ENCODE measurements at regions not wholly inside any gene's neighbourhood (a gene's known extent, or its start where the extent isn't known, plus 50 kb on each side); places are given as distances from the start of the nearest gene placed in this dataset.

- H3K4me2 ChIP-seq (ENCODE audit: low read length) = no peak overlapping the region
- H3K36me3 ChIP-seq (replicated peaks; ENCODE audit: low read depth, low read length) = no peaks in the 10 kb centered on the region
- H3K27me3 ChIP-seq (ENCODE audit: low read depth, low read length) = no peaks in the 10 kb centered on the region
- 0 out of 2 replicates have a peak, but pooled peaks cover 3% of the 10 kb centered on the region for H3K9me3 ChIP-seq (ENCODE audit: insufficient read depth, low read length)
- H3K9ac ChIP-seq (ENCODE audit: low read length) = no peak overlapping the region
- H3K27ac ChIP-seq (ENCODE audit: low read length) = no peak overlapping the region
- H3K79me2 ChIP-seq (ENCODE audit: low read length) = no peaks in the 10 kb centered on the region
- no peak for TF ChIP-seq EZH2phosphoT487 (IDR thresholded peaks at IDR 0.05; ENCODE audit: low read depth)
- TF ChIP-seq, protein P1, sequence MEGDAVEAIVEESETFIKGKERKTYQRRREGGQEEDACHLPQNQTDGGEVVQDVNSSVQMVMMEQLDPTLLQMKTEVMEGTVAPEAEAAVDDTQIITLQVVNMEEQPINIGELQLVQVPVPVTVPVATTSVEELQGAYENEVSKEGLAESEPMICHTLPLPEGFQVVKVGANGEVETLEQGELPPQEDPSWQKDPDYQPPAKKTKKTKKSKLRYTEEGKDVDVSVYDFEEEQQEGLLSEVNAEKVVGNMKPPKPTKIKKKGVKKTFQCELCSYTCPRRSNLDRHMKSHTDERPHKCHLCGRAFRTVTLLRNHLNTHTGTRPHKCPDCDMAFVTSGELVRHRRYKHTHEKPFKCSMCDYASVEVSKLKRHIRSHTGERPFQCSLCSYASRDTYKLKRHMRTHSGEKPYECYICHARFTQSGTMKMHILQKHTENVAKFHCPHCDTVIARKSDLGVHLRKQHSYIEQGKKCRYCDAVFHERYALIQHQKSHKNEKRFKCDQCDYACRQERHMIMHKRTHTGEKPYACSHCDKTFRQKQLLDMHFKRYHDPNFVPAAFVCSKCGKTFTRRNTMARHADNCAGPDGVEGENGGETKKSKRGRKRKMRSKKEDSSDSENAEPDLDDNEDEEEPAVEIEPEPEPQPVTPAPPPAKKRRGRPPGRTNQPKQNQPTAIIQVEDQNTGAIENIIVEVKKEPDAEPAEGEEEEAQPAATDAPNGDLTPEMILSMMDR (IDR thresholded peaks at IDR 0.05; ENCODE audit: low read depth, low read length) = no peak
- no peaks in the 10 kb centered on the region for H4K20me1 ChIP-seq (ENCODE audit: insufficient read depth, low read length)
- no peak overlapping the region for H3K4me3 ChIP-seq (ENCODE audit: low read length)
- no peaks in the 10 kb centered on the region for H3K4me1 ChIP-seq (ENCODE audit: low read length)
- peak overlapping the region; percentile 27; the same call in 1 of the 2 replicates for H2AFZ ChIP-seq (ENCODE audit: low read depth, low read length)
Measured at GRCh38 chr18:68438983-68439382, 275.9 kb downstream of the TMX3 start.

DNA sequence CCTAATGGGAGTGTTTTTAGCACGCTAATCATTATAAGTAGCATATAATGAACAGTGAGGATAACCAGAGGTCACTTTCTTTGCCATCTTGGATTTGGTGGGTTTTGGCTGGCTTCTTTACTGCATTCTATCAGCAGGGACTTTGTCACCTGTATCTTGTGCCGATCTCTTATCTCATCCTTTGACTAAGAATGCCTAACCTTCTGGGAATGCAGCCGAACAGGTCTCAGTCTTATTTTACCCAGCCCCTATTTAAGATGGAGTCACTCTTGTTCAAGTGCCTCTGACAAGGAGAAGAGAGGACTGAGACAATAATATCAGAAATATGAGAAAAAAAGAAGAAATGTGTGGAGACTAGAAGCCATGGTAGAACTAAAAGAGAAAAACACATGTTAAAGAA is 276.4 kb downstream of the TMX3 start:
- Histone ChIP-seq H3K27me3 (ENCODE audit: low read depth, low read length) (no peaks in the 10 kb centered on the region), H3K4me3 (ENCODE audit: low read length) (no peak overlapping the region), H3K4me2 (ENCODE audit: low read length) (no peak overlapping the region), H3K36me3 (replicated peaks; ENCODE audit: low read depth, low read length) (no peaks in the 10 kb centered on the region), H3K4me1 (ENCODE audit: low read length) (no peaks in the 10 kb centered on the region), H3K27ac (ENCODE audit: low read length) (no peak overlapping the region), H3K9ac (ENCODE audit: low read length) (no peak overlapping the region), H2AFZ (ENCODE audit: low read depth, low read length) (no peak overlapping the region), H3K79me2 (ENCODE audit: low read length) (no peaks in the 10 kb centered on the region), H3K9me3 (ENCODE audit: insufficient read depth, low read length) (0 out of 2 replicates have a peak, but pooled peaks cover 3% of the 10 kb centered on the region), H4K20me1 (ENCODE audit: insufficient read depth, low read length) (no peaks in the 10 kb centered on the region)
- TF ChIP-seq EZH2phosphoT487 (IDR thresholded peaks at IDR 0.05; ENCODE audit: low read depth) = no peak
- TF ChIP-seq, protein P1 (IDR thresholded peaks at IDR 0.05; ENCODE audit: low read depth, low read length) = no peak

GRCh38 chr18:68436485-68436884 is 278.4 kb downstream of the TMX3 start:
- H3K4me1 ChIP-seq (ENCODE audit: low read length) = no peaks in the 10 kb centered on the region
- no peak overlapping the region for H3K9ac ChIP-seq (ENCODE audit: low read length)
- no peaks in the 10 kb centered on the region for H4K20me1 ChIP-seq (ENCODE audit: insufficient read depth, low read length)
- H3K9me3 ChIP-seq (ENCODE audit: insufficient read depth, low read length) = 0 out of 2 replicates have a peak, but pooled peaks cover 3% of the 10 kb centered on the region
- H3K4me2 ChIP-seq (ENCODE audit: low read length) = no peak overlapping the region
- no peaks in the 10 kb centered on the region for H3K36me3 ChIP-seq (replicated peaks; ENCODE audit: low read depth, low read length)
- H3K79me2 ChIP-seq (ENCODE audit: low read length) = no peaks in the 10 kb centered on the region
- TF ChIP-seq EZH2phosphoT487 (IDR thresholded peaks at IDR 0.05; ENCODE audit: low read depth) = no peak
- TF ChIP-seq, protein P1 (IDR thresholded peaks at IDR 0.05; ENCODE audit: low read depth, low read length) = no peak
- no peak overlapping the region for H2AFZ ChIP-seq (ENCODE audit: low read depth, low read length)
- H3K27me3 ChIP-seq (ENCODE audit: low read depth, low read length) = no peaks in the 10 kb centered on the region
- no peak overlapping the region for H3K27ac ChIP-seq (ENCODE audit: low read length)
- H3K4me3 ChIP-seq (ENCODE audit: low read length) = no peak overlapping the region

GRCh38 chr18:68435581-68435980 is 279.3 kb downstream of the TMX3 start:
- no peaks in the 10 kb centered on the region for H3K27me3 ChIP-seq (ENCODE audit: low read depth, low read length)
- no peaks in the 10 kb centered on the region for H3K79me2 ChIP-seq (ENCODE audit: low read length)
- H2AFZ ChIP-seq (ENCODE audit: low read depth, low read length) = no peak overlapping the region
- H4K20me1 ChIP-seq (ENCODE audit: insufficient read depth, low read length) = no peaks in the 10 kb centered on the region
- no peak overlapping the region for H3K27ac ChIP-seq (ENCODE audit: low read length)
- no peaks in the 10 kb centered on the region for H3K36me3 ChIP-seq (replicated peaks; ENCODE audit: low read depth, low read length)
- H3K4me1 ChIP-seq (ENCODE audit: low read length) = no peaks in the 10 kb centered on the region
- H3K4me2 ChIP-seq (ENCODE audit: low read length) = no peak overlapping the region
- H3K4me3 ChIP-seq (ENCODE audit: low read length) = no peak overlapping the region
- no peak overlapping the region for H3K9ac ChIP-seq (ENCODE audit: low read length)
- no peak for TF ChIP-seq EZH2phosphoT487 (IDR thresholded peaks at IDR 0.05; ENCODE audit: low read depth)
- TF ChIP-seq, protein P1 (IDR thresholded peaks at IDR 0.05; ENCODE audit: low read depth, low read length) = no peak
- 0 out of 2 replicates have a peak, but pooled peaks cover 3% of the 10 kb centered on the region for H3K9me3 ChIP-seq (ENCODE audit: insufficient read depth, low read length)

Measured in OCI-LY3 (cell line).